ENCODE measurements at regions not wholly inside any gene's neighbourhood (a gene's known extent, or its start where the extent isn't known, plus 50 kb on each side); places are given as distances from the start of the nearest gene placed in this dataset.

DNA sequence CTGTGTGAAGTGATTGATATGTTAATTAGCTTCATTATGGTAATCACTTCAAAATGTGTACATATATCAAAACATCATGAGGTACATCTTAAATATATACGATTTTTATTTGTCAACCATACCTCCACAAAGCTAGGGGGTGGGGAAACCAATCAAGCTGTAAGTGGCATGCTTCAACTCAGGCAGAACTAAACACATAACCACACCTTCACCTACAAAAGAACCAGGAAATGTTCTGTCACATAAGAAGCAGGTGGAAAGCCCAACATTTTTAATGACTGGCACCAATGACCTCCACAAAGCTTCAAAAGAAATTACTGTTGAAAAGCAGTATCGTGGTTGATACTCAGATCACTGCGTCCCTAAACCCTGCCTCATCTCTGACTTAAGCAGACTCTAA is 867.7 kb upstream of the EEF2KMT start:
- TF ChIP-seq, protein P1, sequence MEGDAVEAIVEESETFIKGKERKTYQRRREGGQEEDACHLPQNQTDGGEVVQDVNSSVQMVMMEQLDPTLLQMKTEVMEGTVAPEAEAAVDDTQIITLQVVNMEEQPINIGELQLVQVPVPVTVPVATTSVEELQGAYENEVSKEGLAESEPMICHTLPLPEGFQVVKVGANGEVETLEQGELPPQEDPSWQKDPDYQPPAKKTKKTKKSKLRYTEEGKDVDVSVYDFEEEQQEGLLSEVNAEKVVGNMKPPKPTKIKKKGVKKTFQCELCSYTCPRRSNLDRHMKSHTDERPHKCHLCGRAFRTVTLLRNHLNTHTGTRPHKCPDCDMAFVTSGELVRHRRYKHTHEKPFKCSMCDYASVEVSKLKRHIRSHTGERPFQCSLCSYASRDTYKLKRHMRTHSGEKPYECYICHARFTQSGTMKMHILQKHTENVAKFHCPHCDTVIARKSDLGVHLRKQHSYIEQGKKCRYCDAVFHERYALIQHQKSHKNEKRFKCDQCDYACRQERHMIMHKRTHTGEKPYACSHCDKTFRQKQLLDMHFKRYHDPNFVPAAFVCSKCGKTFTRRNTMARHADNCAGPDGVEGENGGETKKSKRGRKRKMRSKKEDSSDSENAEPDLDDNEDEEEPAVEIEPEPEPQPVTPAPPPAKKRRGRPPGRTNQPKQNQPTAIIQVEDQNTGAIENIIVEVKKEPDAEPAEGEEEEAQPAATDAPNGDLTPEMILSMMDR (IDR thresholded peaks at IDR 0.05; ENCODE audit: low read depth, low read length) = no peak
- H3K4me3 ChIP-seq (ENCODE audit: low read depth, low read length) = no peak overlapping the region

DNA sequence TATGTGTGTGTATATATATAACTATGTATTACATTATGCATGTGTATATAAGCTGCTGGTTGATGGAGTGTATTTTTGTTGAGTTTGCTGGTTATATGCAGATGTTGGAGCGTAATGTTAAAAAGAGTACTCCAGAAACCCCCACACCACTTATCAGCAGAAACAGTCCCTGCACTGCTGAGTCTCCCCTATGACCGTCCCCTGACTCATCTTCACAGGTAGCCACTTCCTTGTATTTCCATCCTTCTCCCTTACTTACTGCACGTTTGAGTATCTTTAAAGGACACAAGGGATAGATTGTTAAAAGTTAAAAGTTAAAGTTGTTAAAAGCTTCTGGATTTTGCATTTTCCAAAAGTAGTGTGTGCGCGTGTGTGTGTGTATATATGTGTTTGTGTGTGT is 853.9 kb upstream of the EEF2KMT start:
- TF ChIP-seq, protein P1 (IDR thresholded peaks at IDR 0.05; ENCODE audit: low read depth, low read length) = no peak
- no peak overlapping the region for H3K4me3 ChIP-seq (ENCODE audit: low read depth, low read length)

DNA sequence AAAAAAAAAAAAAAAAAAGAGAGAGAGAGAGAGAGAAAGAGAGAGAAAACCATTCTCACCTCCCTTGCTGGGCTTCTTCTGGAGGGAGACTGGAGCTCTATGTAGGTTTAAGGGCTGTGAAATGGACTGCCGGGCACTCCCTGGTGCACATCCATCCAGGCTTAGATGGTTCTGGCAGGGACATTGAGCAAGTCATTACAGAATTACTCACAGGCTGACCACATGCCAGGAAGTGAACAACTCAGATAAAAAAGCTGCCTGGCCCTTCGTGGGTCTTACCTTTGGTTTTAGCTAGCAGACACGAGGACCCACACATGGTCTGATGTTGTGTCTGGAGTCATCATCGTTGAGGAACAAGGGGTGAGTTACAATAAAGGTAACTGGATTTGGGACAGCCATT is 847.4 kb upstream of the EEF2KMT start:
- H3K4me3 ChIP-seq (ENCODE audit: low read depth, low read length) = no peak overlapping the region
- TF ChIP-seq, protein P1 (IDR thresholded peaks at IDR 0.05; ENCODE audit: low read depth, low read length) = no peak

DNA sequence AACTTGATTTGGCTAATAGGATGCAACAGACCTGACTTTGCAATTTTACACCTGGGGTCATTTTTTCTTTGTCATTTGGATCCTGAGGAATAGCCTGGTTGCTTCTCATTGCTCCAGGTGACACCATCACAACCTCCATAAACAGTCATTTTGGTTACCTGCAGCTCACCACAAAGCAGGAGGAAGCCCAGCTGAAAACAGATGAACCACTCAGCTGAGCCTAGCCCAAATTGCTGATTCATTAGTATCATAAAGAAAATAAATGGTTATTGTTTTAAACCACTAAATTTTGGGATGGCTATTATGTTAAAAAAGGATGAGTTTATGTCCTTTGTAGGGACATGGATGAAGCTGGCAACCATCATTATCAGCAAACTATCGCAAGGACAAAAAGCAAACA is 841.0 kb upstream of the EEF2KMT start:
- TF ChIP-seq, protein P1 (IDR thresholded peaks at IDR 0.05; ENCODE audit: low read depth, low read length) = no peak

DNA sequence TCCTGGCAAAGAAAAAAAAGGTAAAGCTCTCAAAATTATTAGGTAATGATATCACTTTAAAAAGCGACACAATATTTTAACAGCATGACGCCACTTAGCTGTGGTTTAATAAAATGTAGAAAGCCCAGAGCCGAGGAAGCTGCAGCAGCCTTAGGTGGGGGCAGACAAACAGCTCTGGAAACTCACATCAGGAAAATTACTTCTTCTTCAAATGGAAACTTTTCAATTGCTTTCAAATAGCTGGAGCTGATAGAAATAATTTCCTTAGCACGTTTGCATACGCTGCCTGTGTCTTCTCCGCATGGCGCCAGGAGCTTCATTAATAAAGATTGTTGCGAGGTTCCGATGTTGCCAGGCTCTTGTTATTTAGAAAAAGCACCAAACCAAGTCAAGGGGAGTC is 835.3 kb upstream of the EEF2KMT start:
- TF ChIP-seq, protein P1 (IDR thresholded peaks at IDR 0.05; ENCODE audit: low read depth, low read length) = no peak
- no peak overlapping the region for H3K4me3 ChIP-seq (ENCODE audit: low read depth, low read length)

More for the DNA sequence above, 841.0 kb upstream of the EEF2KMT start:
- no peak overlapping the region for H3K4me3 ChIP-seq (ENCODE audit: low read depth, low read length)

DNA sequence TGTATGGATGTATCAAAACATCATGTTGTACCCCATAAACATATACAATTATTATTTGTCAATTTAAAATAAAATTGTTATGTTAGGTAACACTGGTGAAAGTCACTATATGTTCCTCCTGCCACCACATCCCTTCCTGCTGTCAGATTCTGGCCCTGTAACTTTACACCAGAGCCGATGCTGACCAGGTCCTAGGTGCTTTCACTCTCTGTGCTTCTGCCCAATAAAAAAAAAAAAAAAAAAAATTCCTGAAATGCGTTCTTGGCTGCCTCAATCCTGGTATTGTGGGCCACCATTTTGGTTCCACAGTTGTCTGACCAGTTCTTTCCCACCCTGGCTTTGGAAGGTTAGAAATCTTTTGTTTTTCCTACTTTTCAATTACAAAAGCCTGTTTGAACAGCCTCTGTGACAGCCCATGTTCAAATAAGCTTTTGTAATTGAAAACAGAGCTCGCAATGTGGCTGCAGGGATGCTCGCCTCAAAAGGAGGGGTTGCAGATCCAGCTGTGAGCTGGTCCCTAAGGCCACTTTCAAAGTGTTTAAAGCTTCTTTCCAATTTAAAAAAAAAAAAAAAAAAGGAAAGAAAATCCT is 831.0 kb upstream of the EEF2KMT start:
- H3K4me3 ChIP-seq (ENCODE audit: low read depth, low read length) = no peak overlapping the region
- TF ChIP-seq, protein P1 (IDR thresholded peaks at IDR 0.05; ENCODE audit: low read depth, low read length) = no peak

DNA sequence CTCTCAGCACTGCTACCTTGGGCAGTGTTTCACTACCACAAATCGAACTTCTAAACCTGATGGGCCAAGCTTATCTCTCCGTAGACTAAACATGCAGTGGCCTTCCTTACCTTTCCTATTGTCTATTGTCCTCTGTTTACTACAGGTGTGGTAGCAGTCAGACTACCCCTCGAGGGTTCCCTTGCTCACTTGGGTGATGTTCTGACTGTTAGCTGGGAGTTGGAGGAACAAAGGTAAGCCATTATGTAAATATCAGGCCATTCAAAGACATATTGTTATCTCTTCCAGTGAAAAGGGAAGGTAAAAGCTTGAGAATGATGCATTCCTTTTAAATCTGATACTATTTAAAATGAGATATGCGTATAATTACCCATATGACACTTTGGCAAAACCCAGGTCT is 828.3 kb upstream of the EEF2KMT start:
- H3K4me3 ChIP-seq (ENCODE audit: low read depth, low read length) = no peak overlapping the region
- TF ChIP-seq, protein P1 (IDR thresholded peaks at IDR 0.05; ENCODE audit: low read depth, low read length) = no peak

Data from WI38 (cell line).